ENCODE measurements at regions not wholly inside any gene's neighbourhood (a gene's known extent, or its start where the extent isn't known, plus 50 kb on each side); places are given as distances from the start of the nearest gene placed in this dataset.

DNA sequence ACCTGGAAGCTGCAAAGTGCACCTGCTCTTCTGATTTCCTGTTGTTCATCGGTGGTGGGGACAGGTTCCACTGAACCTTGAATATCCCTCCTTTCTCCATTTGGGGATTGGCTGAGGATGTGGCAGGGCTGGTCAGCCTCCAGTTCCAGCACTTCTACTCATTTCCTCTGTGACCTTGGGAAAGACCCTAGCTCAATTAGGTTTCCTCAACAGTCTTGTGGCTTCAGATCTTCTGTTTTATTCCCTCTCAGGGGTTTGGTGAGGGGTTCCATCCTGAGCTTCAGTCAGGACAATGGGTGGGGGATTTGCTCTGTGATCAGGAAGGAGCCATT lies 317.1 kb upstream of the PROX1 start:
- TF ChIP-seq, protein P1, sequence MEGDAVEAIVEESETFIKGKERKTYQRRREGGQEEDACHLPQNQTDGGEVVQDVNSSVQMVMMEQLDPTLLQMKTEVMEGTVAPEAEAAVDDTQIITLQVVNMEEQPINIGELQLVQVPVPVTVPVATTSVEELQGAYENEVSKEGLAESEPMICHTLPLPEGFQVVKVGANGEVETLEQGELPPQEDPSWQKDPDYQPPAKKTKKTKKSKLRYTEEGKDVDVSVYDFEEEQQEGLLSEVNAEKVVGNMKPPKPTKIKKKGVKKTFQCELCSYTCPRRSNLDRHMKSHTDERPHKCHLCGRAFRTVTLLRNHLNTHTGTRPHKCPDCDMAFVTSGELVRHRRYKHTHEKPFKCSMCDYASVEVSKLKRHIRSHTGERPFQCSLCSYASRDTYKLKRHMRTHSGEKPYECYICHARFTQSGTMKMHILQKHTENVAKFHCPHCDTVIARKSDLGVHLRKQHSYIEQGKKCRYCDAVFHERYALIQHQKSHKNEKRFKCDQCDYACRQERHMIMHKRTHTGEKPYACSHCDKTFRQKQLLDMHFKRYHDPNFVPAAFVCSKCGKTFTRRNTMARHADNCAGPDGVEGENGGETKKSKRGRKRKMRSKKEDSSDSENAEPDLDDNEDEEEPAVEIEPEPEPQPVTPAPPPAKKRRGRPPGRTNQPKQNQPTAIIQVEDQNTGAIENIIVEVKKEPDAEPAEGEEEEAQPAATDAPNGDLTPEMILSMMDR (IDR thresholded peaks at IDR 0.05 in 4 of 5, conservative IDR thresholded peaks at IDR 0.05 in 1 of 5), result no peak
- TF ChIP-seq POLR2A (IDR thresholded peaks at IDR 0.05), result no peak
